SJCRH30 (cell line): ENCODE measurements at regions not wholly inside any gene's neighbourhood (a gene's known extent, or its start where the extent isn't known, plus 50 kb on each side); places are given as distances from the start of the nearest gene placed in this dataset.

Experiments
- DNase-seq, 2 experiments: peaks; one replicate each; pipeline ENCODE4 v3.0.0-alpha.2; 2015 to 2020
- H3K27ac ChIP-seq: fragments of 250-450 bp; sonication (Bioruptor Pico); 2 replicates; pipeline ENCODE4 v1.5.1; 2020; ENCODE audit warnings: mild to moderate bottlenecking, moderate library complexity
- H3K27me3 ChIP-seq: fragments of 250-450 bp; sonication (Bioruptor Pico); 2 replicates; pipeline ENCODE4 v1.5.1; 2020; ENCODE audit warnings: mild to moderate bottlenecking, moderate library complexity
- H3K36me3 ChIP-seq: fragments of 250-450 bp; sonication (Bioruptor Pico); 2 replicates; pipeline ENCODE4 v1.5.1; 2020; ENCODE audit warnings: mild to moderate bottlenecking, moderate library complexity
- H3K4me1 ChIP-seq: fragments of 250-450 bp; sonication (Bioruptor Pico); 2 replicates; pipeline ENCODE4 v1.5.1; 2020; ENCODE audit warnings: mild to moderate bottlenecking, moderate library complexity
- H3K4me3 ChIP-seq: fragments of 250-450 bp; sonication (Bioruptor Pico); 2 replicates; pipeline ENCODE4 v1.5.1; 2020; ENCODE audit warnings: mild to moderate bottlenecking, moderate library complexity
- H3K9me3 ChIP-seq: fragments of 250-450 bp; sonication (Bioruptor Pico); replicated peaks from 2 replicates; pipeline ENCODE4 v1.5.1; 2020; ENCODE audit warnings: mild to moderate bottlenecking, moderate library complexity

GRCh38 chr15:66852064-66852905 lies 150.2 kb downstream of the SMAD6 start:
- Histone ChIP-seq H3K27ac (no peak overlapping the region), H3K4me3 (no peak overlapping the region)
- DNase-seq = peak in 1 of 2 experiments; percentile 2

DNA sequence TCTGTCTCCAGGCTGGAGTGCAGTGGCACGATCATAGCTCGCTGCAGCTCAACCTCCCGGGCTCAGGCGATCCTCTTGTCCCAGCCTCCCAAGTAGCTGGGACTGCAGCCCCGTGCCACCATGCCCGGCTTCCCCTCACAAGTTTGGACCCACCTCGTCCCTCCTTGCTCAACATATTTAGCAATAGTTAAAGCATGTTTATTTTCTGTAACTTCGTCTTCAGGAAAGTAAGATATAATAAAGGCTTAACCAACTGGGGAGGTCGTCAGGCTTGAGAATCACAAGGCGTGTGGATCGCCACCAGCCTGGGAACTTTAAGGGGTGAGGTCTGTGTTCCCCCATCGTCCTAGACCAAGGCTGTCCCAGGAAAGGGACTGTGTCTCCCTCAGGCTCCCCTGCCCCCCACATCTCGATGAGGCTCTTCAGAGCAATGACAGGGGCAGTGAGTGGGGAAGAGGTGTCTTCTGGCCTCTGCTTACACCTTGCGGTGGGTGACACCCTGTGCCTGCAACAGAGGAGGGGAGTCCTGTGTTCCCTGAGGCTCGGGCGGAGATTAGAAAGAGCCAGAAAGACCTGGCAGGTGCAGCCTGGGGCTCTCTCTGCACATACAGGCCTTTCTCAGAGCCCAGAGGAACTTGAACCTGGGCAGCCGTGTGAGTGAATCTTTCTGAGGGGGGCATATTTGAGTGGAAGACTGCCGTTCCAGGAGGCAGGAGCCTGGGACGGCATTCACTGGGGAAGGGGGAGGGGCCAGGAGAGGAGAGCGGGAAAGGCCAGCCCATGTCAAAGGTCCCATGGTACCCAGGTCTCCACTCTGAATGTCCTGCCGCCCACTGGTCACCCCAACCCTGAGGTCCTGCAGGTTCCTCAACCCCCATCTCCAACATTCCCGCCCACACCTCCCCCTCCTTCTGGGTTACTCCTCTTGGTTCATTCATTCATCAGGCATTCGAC lies 152.3 kb downstream of the SMAD6 start:
- Histone ChIP-seq H3K9me3 (no peaks in the 10 kb centered on the region), H3K36me3 (no peaks in the 10 kb centered on the region), H3K27ac (no peak overlapping the region), H3K27me3 (no peaks in the 10 kb centered on the region; the same call in 1 of the 2 replicates), H3K4me1 (peaks cover 5% of the 10 kb centered on the region), H3K4me3 (no peak overlapping the region)
- DNase-seq = peak in 1 of 2 experiments; percentile 3

More at GRCh38 chr15:66852064-66852905, 150.2 kb downstream of the SMAD6 start:
- no peaks in the 10 kb centered on the region for H3K36me3 ChIP-seq
- no peaks in the 10 kb centered on the region for H3K9me3 ChIP-seq
- peaks cover 5% of the 10 kb centered on the region for H3K4me1 ChIP-seq
- H3K27me3 ChIP-seq = no peaks in the 10 kb centered on the region; the same call in 1 of the 2 replicates

GRCh38 chr15:66855041-66855440 lies 153.0 kb downstream of the SMAD6 start:
- no peaks in the 10 kb centered on the region for H3K36me3 ChIP-seq
- no peaks in the 10 kb centered on the region for H3K9me3 ChIP-seq
- no peak overlapping the region for H3K27ac ChIP-seq
- DNase-seq = no peak
- no peak overlapping the region for H3K4me3 ChIP-seq
- no peaks in the 10 kb centered on the region; the same call in 1 of the 2 replicates for H3K27me3 ChIP-seq
- H3K4me1 ChIP-seq = peaks cover 5% of the 10 kb centered on the region

GRCh38 chr15:66857694-66858093 lies 155.7 kb downstream of the SMAD6 start:
- DNase-seq = no peak
- Histone ChIP-seq H3K4me1 (no peaks in the 10 kb centered on the region; the same call in 1 of the 2 replicates), H3K36me3 (no peaks in the 10 kb centered on the region), H3K27ac (no peak overlapping the region), H3K9me3 (no peaks in the 10 kb centered on the region), H3K27me3 (no peaks in the 10 kb centered on the region; the same call in 1 of the 2 replicates), H3K4me3 (no peak overlapping the region)

DNA sequence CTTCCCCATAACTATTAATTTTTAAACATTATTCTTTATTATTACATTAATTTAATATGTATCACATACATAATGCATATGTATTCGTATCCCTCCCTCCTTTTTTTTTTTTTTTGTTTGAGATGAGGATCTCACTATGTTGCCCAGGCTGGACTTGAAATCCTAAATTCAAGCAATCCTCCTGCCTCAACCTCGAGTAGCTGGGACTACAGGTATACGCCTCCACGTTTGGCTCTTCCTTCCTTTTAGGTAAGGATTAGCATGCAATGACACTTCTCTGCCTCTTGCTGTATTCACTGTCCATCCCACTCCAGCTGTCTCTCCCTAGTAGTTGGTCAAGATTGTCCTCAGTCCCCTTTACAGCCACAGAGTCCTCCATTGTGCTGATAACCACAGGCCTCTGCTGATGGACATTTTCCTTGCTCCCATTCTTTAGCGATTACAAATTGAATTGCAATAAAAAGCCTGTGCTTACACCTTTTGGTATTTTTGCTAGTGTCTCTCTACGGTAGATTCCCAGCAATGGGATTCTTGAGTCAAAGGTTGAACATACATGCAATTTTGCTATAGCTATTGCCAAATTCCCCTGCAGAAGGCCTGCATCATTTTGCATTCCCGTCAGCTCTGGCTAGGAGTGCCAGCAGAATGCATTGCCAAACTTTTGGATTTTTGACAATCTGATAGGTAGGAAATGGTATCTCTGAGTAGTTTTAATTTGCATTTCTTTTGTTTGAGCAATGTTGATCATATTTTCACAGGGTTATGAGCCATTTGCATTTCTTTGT lies 156.6 kb downstream of the SMAD6 start:
- Histone ChIP-seq H3K9me3 (no peaks in the 10 kb centered on the region), H3K4me1 (no peaks in the 10 kb centered on the region), H3K27me3 (no peaks in the 10 kb centered on the region; the same call in 1 of the 2 replicates), H3K4me3 (no peak overlapping the region), H3K27ac (no peak overlapping the region), H3K36me3 (no peaks in the 10 kb centered on the region)
- no peak for DNase-seq

DNA sequence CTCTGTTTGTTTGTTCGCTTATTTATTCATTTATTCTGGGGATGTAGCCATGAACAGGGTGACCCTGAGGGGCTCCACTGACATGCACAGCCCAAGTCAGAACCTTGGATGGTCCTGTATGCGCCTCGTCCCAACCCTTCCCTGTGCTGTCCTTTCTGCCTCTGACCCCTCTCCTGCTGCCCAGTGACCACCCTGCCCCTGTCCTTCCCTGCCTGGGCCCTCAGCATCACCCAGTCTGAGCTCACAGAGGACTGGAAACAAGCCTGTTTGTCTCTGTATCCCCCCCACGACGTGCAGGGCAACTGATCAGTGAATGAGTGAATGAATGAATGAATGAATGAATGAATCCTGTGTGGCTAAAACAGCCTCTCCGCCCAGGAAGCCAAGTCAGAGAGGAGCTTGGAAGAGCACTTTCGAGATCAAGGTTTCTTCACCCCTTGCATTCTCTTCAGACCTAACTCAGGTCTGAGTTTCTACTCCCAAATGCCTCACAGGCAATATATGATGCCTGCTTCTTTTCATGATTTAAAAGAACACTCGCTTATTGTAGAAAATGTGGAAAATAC lies 157.7 kb downstream of the SMAD6 start:
- Histone ChIP-seq H3K27ac (no peak overlapping the region), H3K27me3 (no peaks in the 10 kb centered on the region), H3K4me3 (no peak overlapping the region), H3K36me3 (no peaks in the 10 kb centered on the region), H3K9me3 (no peaks in the 10 kb centered on the region), H3K4me1 (no peaks in the 10 kb centered on the region)
- peak in 1 of 2 experiments; percentile 1 for DNase-seq

- no peak overlapping the region for H3K27ac ChIP-seq
- no peaks in the 10 kb centered on the region for H3K36me3 ChIP-seq
- H3K4me1 ChIP-seq = no peaks in the 10 kb centered on the region
- no peaks in the 10 kb centered on the region for H3K9me3 ChIP-seq
- H3K27me3 ChIP-seq = no peaks in the 10 kb centered on the region
- DNase-seq = no peak
- no peak overlapping the region for H3K4me3 ChIP-seq
Measured at GRCh38 chr15:66860844-66861243, 158.8 kb downstream of the SMAD6 start.

DNA sequence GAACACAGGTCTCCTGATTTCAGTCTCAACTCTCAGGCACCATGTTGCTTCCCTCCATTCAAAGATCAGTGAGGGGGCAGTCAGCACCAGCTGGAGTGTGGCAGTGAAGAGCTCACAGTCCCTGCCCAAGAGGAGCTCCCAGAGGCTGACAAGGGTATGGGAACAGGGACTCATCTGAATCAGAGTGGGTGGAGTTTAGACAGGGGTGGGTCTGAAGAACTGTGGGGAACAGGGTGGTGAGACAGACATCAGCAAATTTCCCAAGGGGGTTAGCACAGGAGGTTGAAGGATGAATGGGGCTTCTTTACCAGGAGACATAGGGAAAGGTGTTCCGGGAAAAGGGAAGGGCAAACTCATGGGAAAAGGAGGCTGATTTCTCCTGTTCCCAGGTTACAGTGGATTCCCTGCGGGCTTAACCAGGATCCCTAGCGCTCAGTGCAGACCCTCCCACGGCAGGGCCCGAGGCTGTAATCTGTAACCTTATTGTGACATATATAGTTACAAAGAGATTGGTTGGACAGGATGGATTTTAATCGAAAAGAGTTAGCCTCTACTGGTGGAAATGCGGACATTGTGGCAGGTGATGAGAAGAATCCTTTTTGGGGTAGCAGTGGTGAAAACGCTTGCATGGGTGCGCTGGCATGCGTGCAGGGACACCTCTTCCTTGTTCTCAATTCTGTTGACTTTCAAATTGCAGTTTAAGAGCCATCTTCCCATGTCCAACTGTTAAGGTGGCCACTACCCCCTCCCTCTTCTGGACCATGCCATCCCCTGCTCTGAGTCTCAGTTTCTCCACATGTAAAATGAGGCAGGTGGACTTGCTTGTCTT lies 160.3 kb downstream of the SMAD6 start:
- H3K4me3 ChIP-seq = no peak overlapping the region
- no peaks in the 10 kb centered on the region for H3K9me3 ChIP-seq
- no peaks in the 10 kb centered on the region for H3K36me3 ChIP-seq
- H3K27ac ChIP-seq = no peak overlapping the region
- no peaks in the 10 kb centered on the region for H3K27me3 ChIP-seq
- peak in 1 of 2 experiments; percentile 3 for DNase-seq
- no peaks in the 10 kb centered on the region for H3K4me1 ChIP-seq

GRCh38 chr15:66862940-66863335 lies 160.9 kb downstream of the SMAD6 start:
- H3K4me3 ChIP-seq = no peak overlapping the region
- no peaks in the 10 kb centered on the region for H3K9me3 ChIP-seq
- peak; percentile 65 to 86 for DNase-seq
- no peak overlapping the region for H3K27ac ChIP-seq
- no peaks in the 10 kb centered on the region for H3K36me3 ChIP-seq
- H3K27me3 ChIP-seq = no peaks in the 10 kb centered on the region
- H3K4me1 ChIP-seq = no peaks in the 10 kb centered on the region

DNA sequence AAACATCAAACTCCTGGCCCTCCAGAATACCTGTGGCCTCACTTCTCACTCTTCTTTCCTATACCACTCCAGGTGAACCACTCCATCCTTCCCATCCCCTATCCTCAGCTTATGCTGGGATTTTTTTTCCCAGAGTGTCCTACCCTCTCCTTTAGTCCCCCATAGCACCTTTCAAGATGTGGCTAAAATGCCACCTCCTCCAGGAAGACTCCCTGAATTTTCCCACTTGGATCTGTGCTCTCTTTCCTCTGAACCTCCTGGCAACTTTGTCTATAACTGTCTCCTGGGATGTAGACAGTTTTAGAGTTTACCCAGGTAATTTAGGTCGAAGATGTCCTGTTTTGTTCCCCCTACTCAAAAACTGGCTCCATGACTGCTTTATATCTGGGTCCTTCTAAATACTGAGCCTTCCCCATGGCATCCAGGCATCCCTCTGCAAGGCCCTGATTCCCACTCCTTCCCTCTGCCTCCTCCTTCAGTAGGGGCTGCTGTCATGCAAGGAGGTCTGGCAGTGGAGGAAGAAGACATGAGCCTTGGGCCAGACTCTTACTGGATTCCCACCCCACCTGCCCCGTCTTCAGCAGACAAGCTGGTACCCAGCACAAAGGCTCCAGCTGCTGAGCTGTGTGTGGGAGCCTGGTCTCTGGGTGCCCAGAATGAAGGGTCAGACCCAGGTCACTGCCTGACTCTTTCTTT lies 161.5 kb downstream of the SMAD6 start:
- Histone ChIP-seq H3K27ac (no peak overlapping the region), H3K36me3 (no peaks in the 10 kb centered on the region), H3K27me3 (no peaks in the 10 kb centered on the region), H3K4me1 (no peaks in the 10 kb centered on the region), H3K9me3 (no peaks in the 10 kb centered on the region), H3K4me3 (no peak overlapping the region)
- DNase-seq = no peak

DNA sequence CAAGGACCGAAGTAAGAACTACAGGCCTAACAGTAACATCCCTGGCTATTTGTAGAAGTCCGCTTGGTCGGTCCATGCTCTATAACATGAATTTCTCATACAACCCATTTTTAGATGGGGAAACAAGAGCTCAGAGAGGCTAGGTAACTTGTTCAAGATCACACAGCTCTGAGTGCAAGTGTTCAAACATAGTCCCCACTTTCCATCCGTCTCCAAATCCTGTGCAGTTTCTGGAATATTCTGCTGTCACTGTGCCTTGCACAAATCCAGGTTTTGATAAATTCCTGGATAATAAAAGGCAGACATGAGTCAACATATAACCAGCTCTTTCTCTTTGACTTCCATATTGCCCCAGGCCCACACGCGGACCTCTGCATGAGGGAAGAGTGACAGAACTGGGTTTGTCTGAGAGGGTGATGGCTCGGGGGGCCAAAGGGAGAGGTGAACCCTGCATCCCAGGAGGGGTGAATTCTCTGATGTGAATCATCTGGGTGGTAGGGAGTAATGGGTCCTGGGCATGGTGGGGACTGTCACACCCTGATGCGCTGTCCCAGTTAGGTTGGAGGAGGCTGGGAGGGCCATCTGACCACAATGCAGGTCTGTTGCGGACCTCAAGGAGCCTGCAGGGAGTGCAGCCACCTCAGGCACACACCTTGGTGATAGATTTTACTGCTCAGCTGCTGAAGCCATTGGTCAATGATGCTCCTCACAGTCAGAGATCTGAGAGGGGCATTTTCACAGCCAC lies 162.2 kb downstream of the SMAD6 start:
- Histone ChIP-seq H3K4me1 (no peaks in the 10 kb centered on the region), H3K4me3 (no peak overlapping the region), H3K27me3 (no peaks in the 10 kb centered on the region), H3K9me3 (no peaks in the 10 kb centered on the region), H3K36me3 (no peaks in the 10 kb centered on the region), H3K27ac (no peak overlapping the region)
- no peak for DNase-seq

DNA sequence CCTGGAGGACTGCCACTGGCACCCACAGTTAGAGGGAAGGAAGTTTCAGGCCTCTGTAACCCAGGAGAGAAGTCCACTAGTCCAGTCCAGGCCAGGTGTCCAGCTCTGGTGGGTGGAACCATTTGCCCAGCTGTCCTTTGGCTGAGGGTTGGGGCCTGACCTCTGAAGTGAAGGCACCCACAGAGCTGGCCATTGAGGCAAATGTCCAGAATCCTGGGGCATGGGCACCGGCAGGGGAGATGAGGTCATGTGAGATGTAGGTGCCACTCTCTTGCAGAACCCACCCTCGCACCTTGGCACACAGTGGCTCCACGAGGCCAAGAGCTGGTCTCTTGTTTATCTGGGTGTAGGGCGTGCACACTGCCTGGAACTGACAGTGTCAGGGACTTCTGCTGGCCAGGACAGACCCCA lies 162.8 kb downstream of the SMAD6 start:
- no peaks in the 10 kb centered on the region for H3K27me3 ChIP-seq
- no peak for DNase-seq
- H3K27ac ChIP-seq = no peak overlapping the region
- no peaks in the 10 kb centered on the region for H3K4me1 ChIP-seq
- H3K36me3 ChIP-seq = no peaks in the 10 kb centered on the region
- no peaks in the 10 kb centered on the region for H3K9me3 ChIP-seq
- no peak overlapping the region for H3K4me3 ChIP-seq
